ENCODE measurements at regions not wholly inside any gene's neighbourhood (a gene's known extent, or its start where the extent isn't known, plus 50 kb on each side); places are given as distances from the start of the nearest gene placed in this dataset.

DNA sequence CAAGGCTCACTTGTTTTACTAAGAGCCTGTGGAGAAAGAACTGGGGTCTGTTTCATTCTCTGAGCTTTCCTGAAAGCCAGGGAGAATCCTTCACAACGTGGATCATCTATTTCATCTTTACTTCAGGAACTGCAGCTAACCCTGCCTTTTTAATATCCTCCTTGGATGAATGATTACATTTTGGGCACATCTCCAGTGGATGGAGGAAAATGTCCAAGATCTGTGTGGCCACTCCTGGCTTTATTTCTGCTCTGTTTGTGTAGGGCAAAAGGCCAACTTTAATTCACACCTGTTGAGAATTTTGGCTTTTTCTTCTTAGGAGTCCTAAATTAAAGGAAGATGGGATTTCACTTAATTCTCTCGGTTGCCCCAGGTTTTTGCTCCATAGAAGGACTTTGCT, 69.5 kb upstream of the CACNA1E start:
- TF ChIP-seq, protein P1, sequence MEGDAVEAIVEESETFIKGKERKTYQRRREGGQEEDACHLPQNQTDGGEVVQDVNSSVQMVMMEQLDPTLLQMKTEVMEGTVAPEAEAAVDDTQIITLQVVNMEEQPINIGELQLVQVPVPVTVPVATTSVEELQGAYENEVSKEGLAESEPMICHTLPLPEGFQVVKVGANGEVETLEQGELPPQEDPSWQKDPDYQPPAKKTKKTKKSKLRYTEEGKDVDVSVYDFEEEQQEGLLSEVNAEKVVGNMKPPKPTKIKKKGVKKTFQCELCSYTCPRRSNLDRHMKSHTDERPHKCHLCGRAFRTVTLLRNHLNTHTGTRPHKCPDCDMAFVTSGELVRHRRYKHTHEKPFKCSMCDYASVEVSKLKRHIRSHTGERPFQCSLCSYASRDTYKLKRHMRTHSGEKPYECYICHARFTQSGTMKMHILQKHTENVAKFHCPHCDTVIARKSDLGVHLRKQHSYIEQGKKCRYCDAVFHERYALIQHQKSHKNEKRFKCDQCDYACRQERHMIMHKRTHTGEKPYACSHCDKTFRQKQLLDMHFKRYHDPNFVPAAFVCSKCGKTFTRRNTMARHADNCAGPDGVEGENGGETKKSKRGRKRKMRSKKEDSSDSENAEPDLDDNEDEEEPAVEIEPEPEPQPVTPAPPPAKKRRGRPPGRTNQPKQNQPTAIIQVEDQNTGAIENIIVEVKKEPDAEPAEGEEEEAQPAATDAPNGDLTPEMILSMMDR (tag by site-specific recombination; IDR thresholded peaks at IDR 0.05): no peak
- TF ChIP-seq ZNF776 (tag by site-specific recombination; IDR thresholded peaks at IDR 0.05; ENCODE audit: borderline replicate concordance) (no peak), TCF7L2 (IDR thresholded peaks at IDR 0.05; ENCODE audit: borderline replicate concordance, low read depth, low read length) (no peak), ZNF600 (tag by site-specific recombination; IDR thresholded peaks at IDR 0.05) (no peak), YY2 (tag by site-specific recombination; IDR thresholded peaks at IDR 0.05) (no peak), SETDB1 (IDR thresholded peaks at IDR 0.05; ENCODE audit: insufficient read length, low read length) (no peak)
- TF ChIP-seq, protein P2, sequence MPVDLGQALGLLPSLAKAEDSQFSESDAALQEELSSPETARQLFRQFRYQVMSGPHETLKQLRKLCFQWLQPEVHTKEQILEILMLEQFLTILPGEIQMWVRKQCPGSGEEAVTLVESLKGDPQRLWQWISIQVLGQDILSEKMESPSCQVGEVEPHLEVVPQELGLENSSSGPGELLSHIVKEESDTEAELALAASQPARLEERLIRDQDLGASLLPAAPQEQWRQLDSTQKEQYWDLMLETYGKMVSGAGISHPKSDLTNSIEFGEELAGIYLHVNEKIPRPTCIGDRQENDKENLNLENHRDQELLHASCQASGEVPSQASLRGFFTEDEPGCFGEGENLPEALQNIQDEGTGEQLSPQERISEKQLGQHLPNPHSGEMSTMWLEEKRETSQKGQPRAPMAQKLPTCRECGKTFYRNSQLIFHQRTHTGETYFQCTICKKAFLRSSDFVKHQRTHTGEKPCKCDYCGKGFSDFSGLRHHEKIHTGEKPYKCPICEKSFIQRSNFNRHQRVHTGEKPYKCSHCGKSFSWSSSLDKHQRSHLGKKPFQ (tag by site-specific recombination; IDR thresholded peaks at IDR 0.05): no peak
